NCI-H774 (cell line): ENCODE measurements at regions not wholly inside any gene's neighbourhood (a gene's known extent, or its start where the extent isn't known, plus 50 kb on each side); places are given as distances from the start of the nearest gene placed in this dataset.

Experiments
- DNase-seq: peaks from one replicate; lab custom pipeline; 2025; lab: John Stamatoyannopoulos, UW

DNA sequence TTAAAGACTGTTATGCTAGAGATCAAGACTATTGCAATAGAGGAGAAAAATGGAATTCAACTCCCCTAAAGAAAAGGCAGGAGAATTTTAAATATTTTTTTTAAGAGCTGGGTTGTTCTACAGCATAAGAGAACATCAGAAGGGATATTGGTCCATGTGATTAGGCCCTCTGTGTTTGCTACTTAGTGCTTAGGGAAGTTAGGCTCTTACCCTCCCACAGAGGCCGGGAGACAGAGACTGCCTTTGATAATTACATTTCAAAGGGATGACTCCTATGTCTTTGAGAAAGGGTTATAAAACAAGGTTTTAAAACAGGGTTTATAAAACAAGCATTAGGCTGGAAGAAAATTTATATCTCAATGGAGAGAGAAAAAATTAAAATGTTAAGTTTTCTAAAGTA is 1248.1 kb upstream of the PCDH20 start:
- no peak for DNase-seq

DNA sequence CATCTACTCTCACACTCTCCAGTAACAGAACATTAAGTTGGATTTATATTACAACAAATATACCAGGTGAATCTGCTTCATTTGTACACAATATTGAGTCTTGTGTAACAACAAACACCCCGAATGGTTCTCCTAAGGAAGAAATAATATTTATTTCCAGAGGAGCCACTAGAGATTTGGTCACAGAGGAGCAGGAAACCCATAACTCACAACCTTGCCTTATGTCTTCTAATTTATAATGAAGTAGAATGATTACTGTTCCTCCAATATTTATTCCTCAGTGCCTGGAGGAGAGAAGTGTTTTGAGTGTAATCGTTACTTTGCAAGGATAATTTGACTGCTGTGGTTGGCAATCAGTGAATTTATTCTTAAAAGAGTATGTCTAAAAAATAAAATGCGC is 1243.7 kb upstream of the PCDH20 start:
- no peak for DNase-seq

DNA sequence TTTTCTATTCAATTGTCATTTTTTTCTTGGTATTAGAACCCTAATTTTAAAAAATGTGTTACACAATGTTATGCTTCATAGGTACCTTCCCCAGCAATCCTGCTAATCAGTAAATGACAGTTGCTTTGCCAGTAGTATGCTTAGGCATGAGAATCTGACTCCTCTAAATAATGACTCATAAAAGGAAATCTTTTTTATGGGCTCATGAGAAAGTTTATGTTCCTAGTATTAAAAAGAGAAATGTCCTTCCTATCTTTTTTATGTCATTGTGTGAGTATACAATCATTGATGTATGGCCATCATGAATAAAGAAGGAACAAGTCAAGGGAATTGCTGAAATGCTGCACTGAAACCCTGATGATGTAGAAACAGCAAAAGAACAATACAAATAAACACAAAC is 1237.7 kb upstream of the PCDH20 start:
- no peak for DNase-seq

DNA sequence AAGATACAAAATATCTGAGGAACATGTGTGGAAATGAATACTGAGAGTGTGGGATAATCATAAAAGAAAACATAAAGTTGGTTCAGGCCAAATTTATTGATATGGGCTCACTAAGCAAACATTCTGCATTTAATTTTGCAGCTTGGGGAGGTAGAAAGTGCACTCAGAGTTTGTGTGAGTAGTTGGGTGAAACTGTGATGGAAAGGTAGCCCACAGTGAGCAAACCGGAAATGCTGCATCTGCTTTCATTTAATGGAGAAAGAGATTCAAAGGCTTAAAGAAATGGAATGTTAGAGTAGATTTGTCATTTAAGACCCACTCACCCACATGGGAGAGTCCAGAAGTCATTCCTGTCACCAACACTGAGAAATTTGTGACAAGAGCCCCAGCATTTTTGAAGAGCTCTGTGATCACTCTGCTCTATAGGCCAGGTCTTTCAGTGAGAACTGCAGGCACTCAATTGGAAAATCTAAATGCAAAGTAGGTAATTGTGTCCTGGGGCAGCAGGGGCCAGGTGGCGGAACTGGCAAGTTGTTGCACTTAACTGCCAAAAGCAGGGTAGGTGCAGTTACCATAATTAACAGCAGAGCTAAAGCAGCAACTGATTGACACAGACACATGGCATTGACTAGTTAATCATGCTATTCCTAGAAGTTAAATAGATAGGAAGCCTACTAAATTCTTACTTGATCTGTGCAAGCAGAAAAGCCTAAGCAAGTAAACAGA is 1228.3 kb upstream of the PCDH20 start:
- no peak for DNase-seq

DNA sequence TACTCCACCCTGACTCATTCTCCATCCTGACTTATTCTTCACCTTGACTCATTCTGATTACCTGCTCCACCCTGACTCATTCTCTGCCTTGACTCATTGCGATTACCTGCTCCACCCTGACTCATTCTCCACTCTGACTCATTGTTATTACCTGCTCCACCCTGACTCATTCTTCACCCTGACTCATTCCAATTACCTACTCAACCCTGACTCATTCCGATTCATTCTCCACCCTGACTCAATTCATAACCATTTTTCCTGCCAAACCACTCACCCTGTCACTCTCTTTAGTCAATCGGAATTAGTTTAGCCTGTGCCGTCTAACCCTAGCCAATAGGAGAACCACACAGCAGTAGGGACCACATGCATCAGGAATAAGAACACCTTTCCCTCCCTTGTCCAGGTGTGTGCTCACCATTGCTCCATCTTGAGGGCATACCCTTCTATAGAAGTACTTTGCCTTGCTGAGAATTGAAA is 1227.4 kb upstream of the PCDH20 start:
- DNase-seq, result no peak

DNA sequence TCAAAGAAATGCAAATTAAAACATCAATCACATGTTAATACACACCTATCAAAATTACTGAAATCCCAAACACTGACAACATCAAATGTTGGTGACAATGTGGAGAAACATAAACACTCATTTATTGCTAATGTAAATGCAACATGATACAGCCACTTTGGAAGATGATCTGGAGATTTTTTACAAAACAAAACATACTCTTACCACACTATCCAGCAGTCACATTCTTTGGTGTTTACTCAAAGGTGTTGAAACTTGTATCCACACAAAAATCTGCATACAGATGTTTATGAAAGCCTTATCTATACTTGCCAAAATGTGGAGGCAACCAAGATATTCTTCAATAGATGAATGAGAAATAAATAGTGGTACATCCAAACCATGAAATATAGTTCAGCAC is 1219.5 kb upstream of the PCDH20 start:
- no peak for DNase-seq

DNA sequence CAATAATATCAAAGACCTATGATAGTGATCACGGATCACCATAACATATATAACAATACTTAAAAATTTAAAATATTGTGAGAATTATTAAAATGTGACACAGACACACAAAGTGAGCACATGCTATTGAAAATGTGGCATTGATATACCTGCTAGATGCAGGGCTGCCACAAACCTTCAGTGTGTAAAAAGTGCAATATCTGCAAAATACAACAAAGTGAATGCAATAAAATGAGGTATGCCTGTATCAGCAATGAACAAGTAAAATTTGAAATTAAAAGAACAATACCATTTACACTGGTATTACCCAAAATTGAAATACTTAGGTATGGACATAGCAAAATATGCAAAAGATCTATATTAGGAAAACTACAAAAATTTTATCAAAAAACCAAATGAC is 1217.8 kb upstream of the PCDH20 start:
- no peak for DNase-seq

DNA sequence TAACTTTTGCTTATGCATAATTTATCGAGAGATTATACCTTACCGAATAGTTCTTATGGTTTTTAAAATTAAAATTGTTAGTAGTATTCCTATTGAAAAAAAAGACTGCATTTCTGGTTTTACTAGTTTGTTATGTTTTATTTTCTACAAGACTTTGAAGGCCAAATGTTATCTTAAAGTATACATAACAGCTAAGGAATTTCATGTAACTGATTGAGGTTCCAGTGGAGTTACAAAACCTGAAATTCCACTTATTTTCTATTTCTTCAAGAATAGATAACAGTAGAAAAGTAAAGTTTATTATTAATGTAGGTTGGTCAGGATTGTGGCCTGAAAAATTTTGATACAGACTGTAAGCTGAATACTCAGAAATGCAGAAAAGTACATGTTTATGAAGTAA is 1216.0 kb upstream of the PCDH20 start:
- DNase-seq, result no peak

DNA sequence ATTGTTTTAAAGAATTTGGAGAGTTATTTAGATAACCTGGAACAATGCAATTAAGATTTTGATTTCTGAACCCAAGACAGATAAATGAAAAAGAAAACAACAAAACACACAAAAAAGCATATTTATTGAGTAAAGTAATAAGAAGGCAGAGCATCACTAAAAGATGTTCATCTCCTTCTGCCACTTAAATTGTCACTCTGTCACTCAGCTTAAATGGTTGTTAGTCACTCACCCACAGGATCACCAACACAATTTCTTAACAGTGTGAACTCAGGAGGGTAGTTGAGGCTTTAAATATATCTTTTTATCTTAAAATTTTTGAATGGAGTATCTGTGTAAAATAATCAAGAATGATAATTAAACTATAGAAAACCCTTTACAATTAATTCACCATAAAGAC is 1215.5 kb upstream of the PCDH20 start:
- DNase-seq, result no peak

DNA sequence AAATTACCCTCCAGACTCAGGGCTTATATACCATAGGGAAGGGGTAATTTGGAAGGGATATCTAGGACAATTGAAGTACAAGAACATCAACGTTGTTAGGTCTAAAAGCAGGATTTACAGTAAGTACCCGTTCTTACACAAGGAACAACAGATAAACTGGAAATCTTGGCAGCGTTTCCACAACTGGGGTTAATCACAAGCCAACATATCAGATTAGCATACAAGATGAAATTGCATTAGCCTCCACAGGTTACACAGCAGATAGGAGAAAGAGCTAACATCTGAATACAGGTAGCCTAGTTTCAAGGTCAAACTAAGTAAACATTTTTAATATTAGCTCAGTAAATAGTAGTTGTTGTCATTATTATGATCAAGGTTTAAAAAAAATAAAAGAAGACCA is 1214.0 kb upstream of the PCDH20 start:
- no peak for DNase-seq

DNA sequence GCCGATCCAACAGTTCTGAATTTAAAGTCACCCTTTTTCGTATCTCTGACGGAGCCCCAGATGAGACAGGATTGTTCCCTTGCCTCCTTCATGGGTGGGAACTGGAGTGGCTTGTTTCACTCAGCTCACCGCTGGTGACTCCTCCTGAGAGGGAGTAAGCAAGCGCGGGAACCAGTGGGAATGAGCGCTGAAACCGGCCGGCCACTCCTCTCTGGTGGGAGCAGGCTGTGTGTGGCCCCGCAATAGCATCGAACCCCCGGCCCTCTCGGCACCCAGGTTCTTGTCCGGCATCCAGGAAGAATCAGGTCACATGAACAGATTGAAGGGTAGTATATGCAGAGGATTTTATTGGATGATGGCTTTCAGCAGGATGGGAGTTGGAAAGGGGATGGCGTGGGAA is 1211.6 kb upstream of the PCDH20 start:
- no peak for DNase-seq

DNA sequence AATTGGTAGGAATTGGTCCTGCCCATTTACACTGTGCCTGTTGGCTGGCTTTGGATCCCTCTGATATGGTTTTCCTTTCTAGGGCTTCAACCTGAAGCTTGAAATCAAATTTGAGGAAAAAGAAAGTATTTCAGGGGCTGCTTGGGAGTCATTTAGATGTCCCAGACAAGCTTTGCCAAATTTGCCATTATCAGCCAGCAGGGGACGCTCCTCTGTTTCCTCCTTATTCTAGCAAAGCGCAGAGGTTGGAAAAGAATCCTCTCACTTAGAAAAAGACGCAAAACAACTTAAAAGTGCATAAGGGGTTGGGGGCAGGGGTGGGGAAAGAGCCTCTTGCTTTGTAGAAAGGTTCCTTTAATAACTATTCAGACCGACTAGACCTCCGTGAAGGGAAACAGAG is 1211.1 kb upstream of the PCDH20 start:
- no peak for DNase-seq

DNA sequence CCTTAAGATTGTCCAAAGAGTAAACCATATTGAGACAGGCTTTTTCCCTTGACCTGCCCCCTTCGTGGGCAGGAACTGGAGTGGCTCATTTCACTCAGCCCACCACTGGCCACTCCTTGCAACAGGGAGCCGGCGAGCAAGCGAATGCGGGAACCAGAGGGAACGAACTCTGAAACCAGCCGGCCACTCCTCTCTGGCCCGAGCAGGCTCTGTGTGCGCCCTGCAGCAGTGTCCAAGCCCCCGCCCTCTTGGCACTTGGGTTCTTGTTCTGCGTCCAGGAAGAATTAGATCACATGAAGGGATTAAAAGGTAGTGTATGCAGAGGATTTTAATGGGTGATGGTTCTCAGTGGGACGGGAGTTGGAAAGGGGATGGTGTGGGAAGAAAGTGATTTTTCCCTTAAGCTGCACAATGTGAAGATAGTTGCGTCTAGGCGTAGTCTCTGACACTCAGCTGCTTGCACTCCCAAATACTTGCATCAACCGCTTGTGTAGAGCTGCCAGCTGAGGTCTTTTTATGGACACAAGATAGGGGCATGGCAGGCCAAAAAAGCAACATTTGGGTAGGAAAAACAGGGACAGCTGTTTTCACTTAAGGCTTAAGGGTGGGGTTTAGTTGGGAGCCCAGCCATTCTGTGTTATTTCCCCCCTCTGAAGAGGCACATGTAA is 1209.7 kb upstream of the PCDH20 start:
- no peak for DNase-seq

DNA sequence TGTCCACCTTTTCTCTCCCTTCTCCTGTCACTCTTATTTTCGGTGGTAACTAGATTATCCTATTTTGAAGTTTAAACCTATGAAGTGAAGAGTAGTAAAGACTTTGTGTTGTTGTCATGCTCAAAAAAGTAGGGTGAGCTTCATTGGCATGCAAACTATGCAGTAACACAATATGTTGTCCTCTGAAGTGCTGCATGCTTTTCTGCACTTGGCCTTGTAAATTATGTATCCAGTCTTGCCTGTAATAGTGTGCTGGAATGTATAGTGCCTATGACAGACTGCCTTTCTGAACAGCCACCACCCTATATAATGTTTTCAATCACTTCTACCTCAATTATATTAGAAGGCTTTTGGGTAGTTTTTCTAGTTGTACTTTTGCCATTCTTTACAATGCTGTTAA is 1198.2 kb upstream of the PCDH20 start:
- DNase-seq, result no peak

DNA sequence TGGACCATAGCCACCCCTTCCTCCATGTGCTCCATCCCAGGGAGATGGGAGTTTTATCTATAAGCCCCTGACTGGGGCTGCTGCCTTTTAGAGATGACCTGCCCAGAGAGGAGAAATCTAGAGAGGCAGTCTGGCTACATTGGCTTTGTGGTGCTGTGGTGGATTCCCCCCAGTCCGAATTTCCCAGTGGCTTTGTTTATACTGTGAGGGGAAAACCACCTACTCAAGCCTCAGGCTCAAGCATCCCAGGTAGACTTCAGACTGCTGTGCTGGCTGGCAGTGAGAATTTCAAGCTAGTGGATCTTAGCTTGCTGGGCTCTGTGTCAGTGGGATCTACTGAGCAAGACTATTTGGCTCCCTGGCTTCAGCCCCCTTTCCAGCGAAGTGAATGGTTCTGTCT is 1195.7 kb upstream of the PCDH20 start:
- no peak for DNase-seq

DNA sequence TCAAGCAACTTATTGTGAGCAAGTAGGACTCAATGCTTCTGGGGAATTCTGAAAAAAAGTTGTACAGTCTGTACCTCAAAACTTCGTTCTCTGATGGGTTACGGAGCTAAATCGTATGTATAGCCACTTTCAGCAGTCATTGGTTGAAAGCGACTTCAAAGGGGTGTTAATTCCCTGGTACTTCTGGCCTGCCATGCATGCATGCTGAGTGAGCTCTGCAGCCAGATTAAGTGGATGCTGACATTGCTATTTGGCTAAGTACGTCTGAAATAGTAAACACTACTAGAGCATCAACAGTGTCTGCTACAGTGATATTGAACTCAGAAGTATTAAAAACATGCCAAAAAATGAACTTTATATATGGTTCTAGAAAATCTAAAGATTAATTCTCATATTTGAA is 1183.1 kb upstream of the PCDH20 start:
- DNase-seq, result no peak

DNA sequence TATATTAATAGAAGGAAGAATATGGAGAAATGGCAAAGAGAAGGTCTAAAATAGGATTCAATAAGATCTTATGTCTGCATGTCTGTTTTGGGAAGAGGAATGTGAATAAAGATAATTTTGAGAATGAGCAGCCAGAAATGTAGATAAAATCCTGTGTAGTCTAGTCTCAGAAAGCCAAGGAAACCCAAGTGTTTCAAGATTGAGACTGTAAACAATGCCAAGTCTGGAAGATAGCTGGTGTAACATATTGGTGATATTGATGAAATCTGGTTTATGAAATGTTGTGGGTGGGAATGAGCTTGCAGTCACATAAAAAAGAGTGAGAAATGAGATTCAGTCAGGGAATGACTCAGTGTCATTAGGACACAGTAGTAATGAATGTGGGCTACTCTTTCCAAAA is 1180.3 kb upstream of the PCDH20 start:
- no peak for DNase-seq

DNA sequence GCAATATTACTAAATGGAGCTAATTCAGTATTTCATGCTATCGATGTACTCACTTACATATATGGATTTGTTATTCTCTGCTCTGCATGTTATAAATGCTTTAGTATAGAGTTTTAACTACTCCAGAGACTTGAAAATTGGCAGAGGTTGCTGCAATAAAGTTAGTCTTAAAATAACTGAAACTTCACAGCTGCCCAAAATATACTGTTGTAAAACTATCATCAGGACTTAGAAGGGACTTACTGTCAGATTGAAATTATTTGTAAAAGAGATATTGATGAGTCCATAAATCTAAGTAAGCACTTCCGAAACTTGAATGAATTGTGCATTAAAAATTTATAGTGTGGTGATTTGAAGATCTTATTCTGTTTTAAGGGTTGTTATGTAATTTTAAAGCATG is 1178.2 kb upstream of the PCDH20 start:
- DNase-seq, result no peak

DNA sequence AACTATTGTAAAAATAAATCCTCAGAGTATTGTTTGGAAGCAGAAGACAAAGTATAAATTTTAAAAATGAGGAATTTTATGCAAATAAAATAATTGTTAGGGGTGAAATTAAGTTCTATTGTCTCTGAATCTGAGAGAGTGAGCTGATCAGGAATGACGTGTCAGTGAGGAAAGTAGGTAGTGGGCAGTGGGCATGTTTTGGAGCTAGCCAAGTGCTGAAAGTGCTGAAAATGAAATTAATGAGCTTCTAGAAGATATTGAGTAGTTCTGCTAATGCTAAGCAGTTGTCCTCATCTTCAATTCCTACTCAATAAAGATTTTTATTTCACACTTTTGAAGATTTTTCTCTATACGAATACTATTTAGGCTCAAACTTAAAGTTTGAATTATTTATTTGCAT is 1167.8 kb upstream of the PCDH20 start:
- DNase-seq, result no peak

DNA sequence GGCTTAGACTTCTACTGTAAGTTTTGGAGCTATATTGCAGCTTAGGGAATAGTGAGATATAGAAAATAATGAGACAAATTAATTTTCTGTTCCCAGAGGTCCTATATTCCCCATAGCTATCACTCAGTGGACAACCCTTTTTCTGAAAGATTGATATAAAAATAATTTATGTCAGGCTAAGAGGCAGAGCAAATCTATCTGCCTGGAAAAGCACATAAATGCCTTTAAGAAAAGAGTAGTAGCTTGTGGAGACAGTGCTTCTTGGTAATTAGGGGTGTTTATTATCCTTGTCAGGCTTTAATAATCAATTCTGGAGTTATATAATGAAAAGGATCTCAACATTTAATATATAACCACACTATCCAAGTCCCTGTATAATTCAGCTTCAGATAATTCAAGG is 1162.8 kb upstream of the PCDH20 start:
- no peak for DNase-seq

DNA sequence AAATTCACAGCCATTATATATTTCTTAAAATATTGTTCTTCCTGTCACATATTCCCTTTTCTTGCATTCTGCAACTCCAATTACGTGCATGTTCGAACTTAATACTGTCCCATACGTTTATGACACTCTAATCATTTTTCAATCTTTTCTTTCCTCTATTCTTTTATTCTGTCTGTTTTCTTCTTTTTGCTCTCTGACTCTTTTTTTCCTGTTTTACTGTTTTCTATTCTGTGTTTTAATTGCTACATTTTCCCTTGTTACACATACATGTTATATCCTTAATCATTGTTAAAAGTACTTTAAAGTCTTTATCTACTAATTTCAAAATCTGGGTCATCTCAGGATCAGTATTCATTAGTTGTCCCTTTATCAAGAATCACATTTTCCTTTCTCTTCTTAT is 1149.1 kb upstream of the PCDH20 start:
- DNase-seq, result no peak

DNA sequence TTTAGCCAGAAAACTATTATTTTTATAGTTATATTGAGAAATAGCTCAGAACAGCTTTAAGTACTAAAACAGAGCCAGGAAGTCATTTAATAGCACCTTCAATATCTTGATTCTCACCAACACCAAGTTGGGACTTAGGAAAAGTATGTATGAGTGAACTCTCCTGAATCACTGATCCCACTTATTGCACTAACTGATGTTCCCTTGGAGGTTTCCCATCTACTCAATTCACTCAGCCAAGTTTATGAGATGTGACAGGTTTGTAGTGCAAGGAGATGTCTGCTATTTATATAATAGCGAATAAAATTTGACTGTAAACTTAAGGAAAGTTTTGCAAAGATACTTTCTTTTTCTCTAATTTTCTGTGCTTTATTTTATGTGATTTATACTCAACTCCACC is 1147.6 kb upstream of the PCDH20 start:
- DNase-seq, result no peak

DNA sequence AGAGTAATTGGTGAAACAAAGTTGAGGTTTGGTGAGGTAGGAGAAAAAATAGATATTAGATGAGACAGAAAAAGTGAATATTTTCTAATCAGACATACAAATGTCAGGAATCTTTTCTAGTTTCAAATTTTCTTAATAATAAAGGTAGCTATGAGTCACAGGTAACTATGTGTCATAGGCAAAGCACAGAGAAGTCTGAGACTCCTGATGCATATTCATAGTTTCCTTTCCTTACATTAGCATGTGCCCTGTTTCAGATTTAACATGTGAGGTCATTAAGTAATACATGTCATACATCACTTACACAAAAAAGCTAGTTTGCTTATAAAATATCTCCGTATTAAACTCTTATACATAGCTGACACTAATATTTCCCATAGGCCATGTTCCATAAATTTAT is 1141.3 kb upstream of the PCDH20 start:
- DNase-seq, result no peak

DNA sequence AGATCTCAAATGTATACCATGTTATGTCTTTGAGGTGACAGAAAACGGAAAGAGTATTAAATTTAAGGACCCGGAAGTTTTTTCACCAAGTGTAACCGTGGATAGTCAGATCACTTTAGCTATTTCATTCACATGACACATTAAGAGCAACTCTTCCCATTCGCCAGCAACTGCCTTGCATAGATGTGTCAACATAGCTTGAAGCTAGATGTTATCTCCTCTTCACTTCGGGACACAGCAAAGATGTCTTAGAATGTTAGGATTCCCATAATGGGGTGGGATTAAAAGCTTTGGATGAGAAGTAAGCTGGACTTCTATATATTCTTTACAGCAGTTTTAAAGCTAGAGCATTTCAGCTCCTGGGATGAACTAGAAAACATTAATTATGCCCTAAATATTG is 1135.9 kb upstream of the PCDH20 start:
- DNase-seq, result no peak
